Hepatocyte (in vitro differentiated cells): ENCODE measurements at regions not wholly inside any gene's neighbourhood (a gene's known extent, or its start where the extent isn't known, plus 50 kb on each side); places are given as distances from the start of the nearest gene placed in this dataset.

Experiments
- EZH2 ChIP-seq: fragments of 200-600 bp; sonication (generic); IDR thresholded peaks from 2 replicates; pipeline ENCODE4 v1.6.1; 2016; ENCODE audit warnings: antibody characterized with exemption, mild to moderate bottlenecking, borderline replicate concordance
- TF ChIP-seq, protein P1 (sequence below): fragments of 200-600 bp; sonication (generic); IDR thresholded peaks from 2 replicates; pipeline ENCODE4 v1.5.1; 2016; ENCODE audit warnings: antibody characterized with exemption, mild to moderate bottlenecking; ENCODE audit not compliant: poor library complexity

DNA sequence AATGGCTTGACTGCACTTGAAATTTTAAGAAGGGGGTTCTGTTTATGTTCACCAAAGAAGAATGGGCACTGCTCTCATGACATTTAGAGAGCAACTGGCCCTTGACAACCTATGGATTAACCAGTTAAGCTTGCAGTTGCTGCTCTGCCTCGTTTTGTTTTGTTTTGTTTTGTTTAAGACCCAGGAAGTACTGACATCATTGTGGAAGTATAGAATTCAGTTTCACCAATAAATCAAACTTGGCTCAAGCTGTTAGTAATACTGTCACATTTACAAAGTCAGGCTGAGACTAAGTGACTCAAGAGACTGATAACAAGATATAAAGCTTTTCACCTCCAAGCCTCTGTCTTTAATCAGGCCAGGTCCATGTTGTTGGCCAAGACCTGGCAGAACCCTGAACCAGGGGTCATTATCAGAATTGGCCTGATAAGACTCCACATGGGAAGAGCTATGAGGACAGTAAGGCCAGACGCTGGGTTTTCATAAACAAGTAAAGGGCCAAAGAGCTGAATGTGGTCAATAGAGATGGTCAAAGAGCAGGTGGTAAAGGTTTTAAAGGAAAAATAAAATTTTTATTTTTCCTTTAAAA is 99.4 kb upstream of the VGLL2 start:
- TF ChIP-seq, protein P1, sequence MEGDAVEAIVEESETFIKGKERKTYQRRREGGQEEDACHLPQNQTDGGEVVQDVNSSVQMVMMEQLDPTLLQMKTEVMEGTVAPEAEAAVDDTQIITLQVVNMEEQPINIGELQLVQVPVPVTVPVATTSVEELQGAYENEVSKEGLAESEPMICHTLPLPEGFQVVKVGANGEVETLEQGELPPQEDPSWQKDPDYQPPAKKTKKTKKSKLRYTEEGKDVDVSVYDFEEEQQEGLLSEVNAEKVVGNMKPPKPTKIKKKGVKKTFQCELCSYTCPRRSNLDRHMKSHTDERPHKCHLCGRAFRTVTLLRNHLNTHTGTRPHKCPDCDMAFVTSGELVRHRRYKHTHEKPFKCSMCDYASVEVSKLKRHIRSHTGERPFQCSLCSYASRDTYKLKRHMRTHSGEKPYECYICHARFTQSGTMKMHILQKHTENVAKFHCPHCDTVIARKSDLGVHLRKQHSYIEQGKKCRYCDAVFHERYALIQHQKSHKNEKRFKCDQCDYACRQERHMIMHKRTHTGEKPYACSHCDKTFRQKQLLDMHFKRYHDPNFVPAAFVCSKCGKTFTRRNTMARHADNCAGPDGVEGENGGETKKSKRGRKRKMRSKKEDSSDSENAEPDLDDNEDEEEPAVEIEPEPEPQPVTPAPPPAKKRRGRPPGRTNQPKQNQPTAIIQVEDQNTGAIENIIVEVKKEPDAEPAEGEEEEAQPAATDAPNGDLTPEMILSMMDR, result no peak
- TF ChIP-seq EZH2, result no peak
